GM12874 (cell line): ENCODE measurements at regions not wholly inside any gene's neighbourhood (a gene's known extent, or its start where the extent isn't known, plus 50 kb on each side); places are given as distances from the start of the nearest gene placed in this dataset.

Experiments
- CTCF ChIP-seq: IDR thresholded peaks from 2 replicates; pipeline ENCODE4 v1.5.1; 2011; ENCODE audit warnings: low read depth, mild to moderate bottlenecking, control low read depth, low read length, moderate library complexity; ENCODE audit not compliant: insufficient read depth

GRCh38 chr9:119934497-119934896 lies 565.3 kb upstream of the BRINP1 start:
- TF ChIP-seq CTCF, result no peak

- TF ChIP-seq CTCF, result no peak
Observed at GRCh38 chr9:119933191-119933590, 564.0 kb upstream of the BRINP1 start.

GRCh38 chr9:119924736-119925135 lies 555.5 kb upstream of the BRINP1 start:
- no peak for TF ChIP-seq CTCF

GRCh38 chr9:119917175-119917574 lies 547.9 kb upstream of the BRINP1 start:
- no peak for TF ChIP-seq CTCF

GRCh38 chr9:119907056-119907455 lies 537.8 kb upstream of the BRINP1 start:
- no peak for TF ChIP-seq CTCF

- TF ChIP-seq CTCF, result no peak
Observed at GRCh38 chr9:119905724-119906123, 536.5 kb upstream of the BRINP1 start.

- no peak for TF ChIP-seq CTCF
Observed at GRCh38 chr9:119903851-119904250, 534.6 kb upstream of the BRINP1 start.

- TF ChIP-seq CTCF, result no peak
Observed at GRCh38 chr9:119902611-119903010, 533.4 kb upstream of the BRINP1 start.
